HepG2 (cell line): ENCODE measurements at regions not wholly inside any gene's neighbourhood (a gene's known extent, or its start where the extent isn't known, plus 50 kb on each side); places are given as distances from the start of the nearest gene placed in this dataset.

Source experiments
- ATAC-seq: fragments of 200-7000 bp; cut with Tn5 transposase; 3 replicates; pipeline ENCODE4 v1.9.1; 2020; ENCODE audit warnings: mild to moderate bottlenecking, moderate library complexity
- BruUV-seq: library from RNA; stranded (reverse); fragments of 400-500 nt; replicated peaks from 2 replicates; lab custom pipeline; 2021; lab: Mats Ljungman, UMichigan
- CTCF ChIA-PET: fragments of 300-600 bp; formaldehyde crosslinking; extraction: SDS; loops from one replicate; lab custom pipeline; 2021; ENCODE audit warnings: low total read pairs, inconsistent platforms, low intra/inter-chr PET ratio; lab: Yijun Ruan, JAX
- POLR2A ChIA-PET: fragments of 350-600 bp; sonication (Branson Sonifier 250); formaldehyde crosslinking; loops from one replicate; lab custom pipeline; 2020; ENCODE audit warnings: antibody characterized with exemption, inconsistent platforms; lab: Yijun Ruan, JAX
- DNase-seq: peaks from one replicate; pipeline ENCODE4 v3.0.0-alpha.2; 2015; ENCODE audit warnings: low spot score
- FAIRE-seq: peaks from 3 replicates; lab custom pipeline; 2011; peaks lifted over from hg19 to GRCh38; lab: Jason Lieb, UNC
- H2AFZ ChIP-seq: one replicate; pipeline ENCODE4 v1.6.1; 2011; ENCODE audit warnings: low read length, inconsistent platforms
- H3K27ac ChIP-seq: fragments of 300-600 bp; 3 replicates; pipeline ENCODE4 v1.8.0; 2011; ENCODE audit warnings: mixed run types, mild to moderate bottlenecking, mixed read lengths, low read length, inconsistent platforms; ENCODE audit not compliant: insufficient read depth; ENCODE audit errors: extremely low read length
- H3K27me3 ChIP-seq, 2 experiments: fragments of 200-600 bp in 1 of 2; 2 replicates in 1 of 2; 3 replicates in 1 of 2; pipeline versions ENCODE4 v1.6.0 to v1.8.0; 2011; ENCODE audit warnings: low read length in 2 of 2, mild to moderate bottlenecking in 2 of 2, moderate library complexity in 2 of 2, inconsistent platforms in 1 of 2; ENCODE audit not compliant: insufficient read depth in 2 of 2, control insufficient read depth in 1 of 2
- H3K36me3 ChIP-seq, 2 experiments: fragments of 200-600 bp in 1 of 2; replicated peaks in 1 of 2; 2 replicates in 1 of 2; 3 replicates in 1 of 2; pipeline versions ENCODE4 v1.5.1 to v1.8.0; 2011; ENCODE audit warnings: low read length in 2 of 2, inconsistent platforms in 1 of 2; ENCODE audit not compliant: insufficient read depth in 2 of 2, control insufficient read depth in 1 of 2
- H3K4me1 ChIP-seq: 2 replicates; pipeline ENCODE4 v1.5.1; 2012; ENCODE audit warnings: low read length, inconsistent platforms; ENCODE audit not compliant: insufficient read depth
- H3K4me2 ChIP-seq: 2 replicates; pipeline ENCODE4 v1.6.0; 2011; ENCODE audit warnings: low read depth, low read length, inconsistent platforms
- H3K4me3 ChIP-seq, 3 experiments: fragments of 200-600 bp in 1 of 3; sonication (generic), shearing (Covaris generic) in 1 of 3; replicated peaks in 1 of 3; 2 replicates each; pipeline ENCODE4 v1.5.1; 2011 to 2016; ENCODE audit warnings: low read length in 3 of 3, inconsistent platforms in 2 of 3, low read depth in 2 of 3, mild to moderate bottlenecking in 2 of 3, control low read depth in 1 of 3, mixed read lengths in 1 of 3; ENCODE audit not compliant: insufficient read depth in 1 of 3
- H3K79me2 ChIP-seq: one replicate; pipeline ENCODE4 v1.6.1; 2011; ENCODE audit warnings: low read length, inconsistent platforms; ENCODE audit not compliant: insufficient read depth
- H3K9ac ChIP-seq: 2 replicates; pipeline ENCODE4 v1.6.0; 2011; ENCODE audit warnings: mild to moderate bottlenecking, low read depth, low read length, inconsistent platforms; ENCODE audit not compliant: insufficient read depth
- H3K9me3 ChIP-seq: 2 replicates; pipeline ENCODE4 v1.5.1; 2012; ENCODE audit warnings: mild to moderate bottlenecking, low read length
- H4K20me1 ChIP-seq: 2 replicates; pipeline ENCODE4 v1.6.0; 2011; ENCODE audit warnings: inconsistent platforms, mild to moderate bottlenecking, low read length, moderate library complexity; ENCODE audit not compliant: insufficient read depth
- AGO2 ChIP-seq: fragments of 200-400 bp; formaldehyde crosslinking; optimal IDR thresholded peaks from 2 replicates; pipeline ENCODE3; 2017; ENCODE audit warnings: mild to moderate bottlenecking, low read depth, low read length, moderate library complexity
- HNRNPUL1 ChIP-seq: fragments of 200-400 bp; formaldehyde crosslinking; IDR thresholded peaks from 2 replicates; pipeline ENCODE4 v1.6.1; 2017; ENCODE audit warnings: low read depth, mild to moderate bottlenecking, low read length, moderate library complexity
- JDP2 ChIP-seq: sonication (generic); formaldehyde crosslinking; IDR thresholded peaks from 2 replicates; pipeline ENCODE4 v1.8.1; 2022; ENCODE audit warnings: missing genetic modification reagents, borderline replicate concordance
- KLF16 ChIP-seq, 2 experiments: sonication (generic) in 1 of 2; formaldehyde crosslinking in 1 of 2; IDR thresholded peaks; 2 replicates each; pipeline versions ENCODE4 v1.6.1 to v1.8.0; 2016 to 2023; ENCODE audit warnings: missing genetic modification reagents in 2 of 2, missing compliant biosample characterization in 1 of 2
- MATR3 ChIP-seq: sonication (generic); formaldehyde crosslinking; IDR thresholded peaks from 2 replicates; pipeline ENCODE4 v1.4.0; 2020; ENCODE audit warnings: missing genetic modification reagents
- MYC ChIP-seq: sonication (generic); formaldehyde crosslinking; IDR thresholded peaks from 2 replicates; pipeline ENCODE4 v1.9.0; 2021; ENCODE audit warnings: missing genetic modification reagents, borderline replicate concordance
- ZBTB21 ChIP-seq: sonication (generic); formaldehyde crosslinking; IDR thresholded peaks from 2 replicates; pipeline ENCODE4 v1.4.0; 2020; ENCODE audit warnings: missing genetic modification reagents
- ZNF431 ChIP-seq: sonication (generic); formaldehyde crosslinking; IDR thresholded peaks from 2 replicates; pipeline ENCODE4 v1.9.0; 2022; ENCODE audit warnings: missing genetic modification reagents, low read depth, mild to moderate bottlenecking, borderline replicate concordance
- WGBS: methylation state at CpG from one replicate; pipeline ENCODE4 v1.1.6; 2017; ENCODE audit warnings: low lambda C conversion rate; 5-methylcytosine and 5-hydroxymethylcytosine counted together
- in situ Hi-C: cut with HindIII; loops from 2 replicates; pipeline ENCODE4 v1.10.0; 2017; ENCODE audit warnings: low pct_unique_long_range_greater_than_20kb; ENCODE audit not compliant: extremely low pct_ligation_motif_present
- intact Hi-C: fragments of 100-400 bp; cut with micrococcal nuclease; formaldehyde crosslinking; loops from one replicate; pipeline ENCODE4 v1.10.0; 2022; ENCODE audit not compliant: unreplicated experiment

GRCh38 chr18:40380686-40381439 is 1574.2 kb upstream of the PIK3C3 start:
- no peak overlapping the region for H2AFZ ChIP-seq
- H3K4me3 ChIP-seq = no peak overlapping the region
- H3K9me3 ChIP-seq = no peaks in the 10 kb centered on the region
- in situ Hi-C loops (no loop called here), intact Hi-C loops (no loop called here)
- H3K9ac ChIP-seq = no peak overlapping the region
- FAIRE-seq (no peak), DNase-seq (no peak), ATAC-seq (no peak)
- no TSS peak for BruUV-seq
- H3K36me3 ChIP-seq = no peaks in the 10 kb centered on the region
- H3K4me2 ChIP-seq = no peak overlapping the region
- no peaks in the 10 kb centered on the region for H3K4me1 ChIP-seq
- no peak overlapping the region for H3K27ac ChIP-seq
- no peaks in the 10 kb centered on the region for H3K79me2 ChIP-seq
- no peaks in the 10 kb centered on the region for H3K27me3 ChIP-seq
- CTCF ChIA-PET = no interaction called here
- no peak for TF ChIP-seq JDP2 (CRISPR knock-in tag)
- TF ChIP-seq HNRNPUL1 = no peak
- TF ChIP-seq MYC (CRISPR knock-in tag) = no peak
- no peak for TF ChIP-seq ZBTB21 (CRISPR knock-in tag)
- TF ChIP-seq KLF16 (CRISPR knock-in tag; IDR thresholded peaks at IDR 0.05) = no peak
- TF ChIP-seq ZNF431 (CRISPR knock-in tag) = no peak
- no peak for TF ChIP-seq AGO2
- POLR2A ChIA-PET = no interaction called here
- no peaks in the 10 kb centered on the region for H4K20me1 ChIP-seq
- WGBS = 5% methylated on average over 6 of the region's 6 CpGs

GRCh38 chr18:40375837-40376236 is 1579.2 kb upstream of the PIK3C3 start:
- Histone ChIP-seq H3K4me3 (no peak overlapping the region), H3K4me2 (no peak overlapping the region), H3K9me3 (no peaks in the 10 kb centered on the region), H3K79me2 (no peaks in the 10 kb centered on the region), H3K27me3 (no peaks in the 10 kb centered on the region), H3K9ac (no peak overlapping the region), H2AFZ (no peak overlapping the region), H3K4me1 (no peaks in the 10 kb centered on the region), H3K36me3 (no peaks in the 10 kb centered on the region), H3K27ac (no peak overlapping the region), H4K20me1 (no peaks in the 10 kb centered on the region)
- intact Hi-C loops (no loop called here), in situ Hi-C loops (no loop called here)
- DNase-seq = no peak
- no peak for FAIRE-seq
- ChIA-PET CTCF (no interaction called here), POLR2A (no interaction called here)
- ATAC-seq = no peak
- TF ChIP-seq MATR3 = no peak
- BruUV-seq = no TSS peak
- 0% methylated on average over 1 of the region's 1 CpG for WGBS
